SK-N-MC (cell line): ENCODE measurements at regions not wholly inside any gene's neighbourhood (a gene's known extent, or its start where the extent isn't known, plus 50 kb on each side); places are given as distances from the start of the nearest gene placed in this dataset.

ENCODE experiments used
- EZH2 ChIP-seq: fragments of 200-600 bp; sonication (generic); IDR thresholded peaks from one replicate; pipeline ENCODE4 v1.6.1; 2017; ENCODE audit warnings: antibody characterized with exemption
- POLR2AphosphoS5 ChIP-seq: IDR thresholded peaks from 2 replicates; pipeline ENCODE4 v1.6.1; 2012; ENCODE audit warnings: mild to moderate bottlenecking, low read depth, low read length, borderline replicate concordance

GRCh38 chr2:11936761-11937160, 190.3 kb downstream of the LPIN1 start:
- TF ChIP-seq POLR2AphosphoS5: no peak
- TF ChIP-seq EZH2: no peak
